Muscle layer of duodenum (tissue), 2 donors: ENCODE measurements at regions not wholly inside any gene's neighbourhood (a gene's known extent, or its start where the extent isn't known, plus 50 kb on each side); places are given as distances from the start of the nearest gene placed in this dataset.

Experiments used
- H3K27ac ChIP-seq: one replicate; pipeline ENCODE4 v1.7.0; 2013; ENCODE audit warnings: mild to moderate bottlenecking, low read length
- H3K27me3 ChIP-seq: one replicate; pipeline ENCODE4 v1.7.0; 2013; ENCODE audit warnings: low read depth, mild to moderate bottlenecking, control low read depth, low read length
- H3K36me3 ChIP-seq, 2 donors: one replicate each; pipeline ENCODE4 v1.7.0; 2013; ENCODE audit warnings: low read length in 2 of 2, control low read depth in 1 of 2, mild to moderate bottlenecking in 1 of 2; ENCODE audit not compliant: insufficient read depth in 2 of 2, control insufficient read depth in 1 of 2
- H3K4me1 ChIP-seq, 2 donors: one replicate each; pipeline ENCODE4 v1.7.0; 2013; ENCODE audit warnings: low read length in 2 of 2, mild to moderate bottlenecking in 2 of 2, control low read depth in 1 of 2, moderate library complexity in 1 of 2; ENCODE audit not compliant: insufficient read depth in 2 of 2, control insufficient read depth in 1 of 2
- H3K4me3 ChIP-seq, 2 donors: one replicate each; pipeline ENCODE4 v1.7.0; 2013; ENCODE audit warnings: low read length in 2 of 2, low read depth in 1 of 2, mild to moderate bottlenecking in 1 of 2
- H3K9me3 ChIP-seq, 2 donors: one replicate each; pipeline ENCODE4 v1.7.0; 2013; ENCODE audit warnings: low read length in 2 of 2, control low read depth in 1 of 2, mild to moderate bottlenecking in 1 of 2; ENCODE audit not compliant: control insufficient read depth in 1 of 2
- donor health status: healthy.

DNA sequence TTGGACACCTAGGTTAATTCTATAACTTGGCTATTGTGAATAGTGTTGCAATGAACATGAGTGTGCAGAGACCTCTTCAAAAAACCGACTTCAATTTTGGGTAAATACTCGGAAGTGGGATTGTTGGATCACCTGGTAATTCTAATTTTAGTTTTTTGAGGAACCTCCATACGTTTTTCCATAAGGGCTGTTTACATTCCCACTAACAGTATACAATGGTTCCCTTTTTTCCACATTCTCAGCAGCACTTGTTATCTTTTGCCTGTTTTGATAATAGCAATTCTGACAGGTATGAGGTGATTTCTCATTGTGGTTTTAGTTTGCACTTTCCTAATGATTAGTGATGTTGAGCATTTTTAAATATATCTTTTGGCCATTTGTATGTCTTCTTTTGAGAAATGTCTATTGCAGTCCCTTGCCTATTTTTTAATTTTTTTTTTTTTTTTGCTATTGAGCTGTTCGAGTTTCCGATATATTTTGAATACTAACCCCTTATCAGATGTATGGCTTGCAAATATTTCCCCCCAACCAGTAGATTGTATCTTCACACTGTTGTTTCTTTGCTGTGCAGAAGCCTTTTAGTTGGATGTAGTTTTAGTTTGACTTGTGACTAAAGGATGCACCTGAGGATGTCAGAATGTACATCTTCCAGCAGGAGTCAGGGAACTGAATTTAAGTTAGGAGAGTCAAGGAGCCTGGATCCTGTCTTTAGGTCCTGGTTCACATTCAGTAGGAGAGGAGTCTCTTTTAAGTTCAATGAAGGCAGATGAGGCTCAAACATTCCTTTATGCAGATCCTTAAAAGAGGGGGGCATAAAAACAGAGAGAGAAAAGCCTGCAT, 120.0 kb downstream of the S1PR1 start:
- Histone ChIP-seq H3K27ac (no peak overlapping the region), H3K4me1 (no peaks in the 10 kb centered on the region), H3K27me3 (no peaks in the 10 kb centered on the region), H3K36me3 (no peaks in the 10 kb centered on the region), H3K4me3 (no peak overlapping the region), H3K9me3 (no peaks in the 10 kb centered on the region)

DNA sequence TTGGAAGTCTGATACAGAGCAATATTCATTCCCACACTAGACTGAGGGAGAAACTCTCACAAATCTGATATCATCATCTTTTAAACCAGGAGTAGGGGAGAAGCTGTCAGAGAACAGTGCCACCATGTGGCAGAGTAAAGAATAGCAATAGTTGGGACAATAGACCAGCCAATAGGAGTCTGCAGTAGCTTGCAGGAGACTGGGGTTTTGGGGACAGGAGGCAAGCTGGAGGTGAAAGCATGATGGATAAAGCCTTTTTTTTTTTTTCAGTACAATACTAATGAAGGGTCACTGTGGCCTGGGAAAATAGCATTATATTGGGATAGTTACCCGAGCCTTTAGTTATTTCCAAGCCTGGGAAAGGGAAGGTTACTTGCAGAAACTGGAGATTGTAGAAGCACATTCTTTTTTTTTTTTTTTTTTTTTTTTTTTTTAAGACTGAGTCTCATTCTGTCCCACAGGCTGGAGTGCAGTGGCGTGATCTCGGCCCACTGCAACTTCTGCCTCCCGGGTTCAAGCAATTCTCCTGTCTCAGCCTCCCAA, 120.7 kb downstream of the S1PR1 start:
- no peak overlapping the region for H3K4me3 ChIP-seq
- no peaks in the 10 kb centered on the region for H3K36me3 ChIP-seq
- H3K4me1 ChIP-seq = no peaks in the 10 kb centered on the region
- no peak overlapping the region for H3K27ac ChIP-seq
- H3K27me3 ChIP-seq = no peaks in the 10 kb centered on the region
- no peaks in the 10 kb centered on the region for H3K9me3 ChIP-seq

DNA sequence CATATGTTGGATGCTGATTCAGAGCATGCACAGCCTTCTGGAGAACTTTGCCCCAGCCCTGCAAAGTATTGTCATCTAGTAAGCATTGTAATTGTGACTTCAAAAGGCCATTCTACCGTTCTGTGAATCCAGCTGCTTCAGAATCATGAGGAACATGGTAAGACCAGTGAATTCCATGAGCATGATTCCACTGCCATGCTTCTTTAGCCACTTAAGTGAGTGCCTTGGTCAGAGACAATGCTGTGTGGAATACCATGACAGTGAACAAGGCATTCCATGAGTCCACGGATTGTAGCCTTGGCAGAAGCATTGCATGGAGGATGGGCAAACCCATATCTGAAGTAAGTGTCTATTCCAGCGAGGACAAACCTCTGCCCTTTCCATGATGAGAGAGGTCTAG, 123.7 kb downstream of the S1PR1 start:
- no peak overlapping the region for H3K27ac ChIP-seq
- H3K9me3 ChIP-seq = no peaks in the 10 kb centered on the region
- H3K4me3 ChIP-seq = no peak overlapping the region
- no peaks in the 10 kb centered on the region for H3K27me3 ChIP-seq
- H3K4me1 ChIP-seq = no peaks in the 10 kb centered on the region
- no peaks in the 10 kb centered on the region for H3K36me3 ChIP-seq

DNA sequence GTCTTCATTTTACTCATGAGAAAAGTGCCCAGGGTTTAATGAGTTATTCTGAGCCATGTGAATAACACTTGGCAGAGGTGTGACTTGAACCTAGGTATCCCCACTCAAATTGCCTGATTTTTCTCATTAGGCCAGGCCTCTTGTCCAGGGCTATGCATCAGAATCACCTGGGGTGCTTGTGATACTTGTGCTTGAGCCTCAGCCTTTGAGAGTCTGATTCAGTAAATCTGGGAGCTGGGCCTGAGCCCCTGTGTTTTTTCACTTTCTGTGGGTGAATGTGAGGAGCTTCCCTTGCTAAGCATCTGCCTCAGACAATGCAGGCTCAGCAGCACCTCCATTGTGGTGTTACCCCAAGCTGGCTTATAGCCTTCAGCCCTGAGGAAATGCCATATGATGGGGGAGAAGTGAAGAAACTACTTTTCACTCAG, 127.1 kb downstream of the S1PR1 start:
- no peak overlapping the region for H3K4me3 ChIP-seq
- H3K9me3 ChIP-seq = no peaks in the 10 kb centered on the region
- no peaks in the 10 kb centered on the region for H3K36me3 ChIP-seq
- no peaks in the 10 kb centered on the region for H3K27me3 ChIP-seq
- H3K27ac ChIP-seq = no peak overlapping the region
- no peaks in the 10 kb centered on the region for H3K4me1 ChIP-seq

DNA sequence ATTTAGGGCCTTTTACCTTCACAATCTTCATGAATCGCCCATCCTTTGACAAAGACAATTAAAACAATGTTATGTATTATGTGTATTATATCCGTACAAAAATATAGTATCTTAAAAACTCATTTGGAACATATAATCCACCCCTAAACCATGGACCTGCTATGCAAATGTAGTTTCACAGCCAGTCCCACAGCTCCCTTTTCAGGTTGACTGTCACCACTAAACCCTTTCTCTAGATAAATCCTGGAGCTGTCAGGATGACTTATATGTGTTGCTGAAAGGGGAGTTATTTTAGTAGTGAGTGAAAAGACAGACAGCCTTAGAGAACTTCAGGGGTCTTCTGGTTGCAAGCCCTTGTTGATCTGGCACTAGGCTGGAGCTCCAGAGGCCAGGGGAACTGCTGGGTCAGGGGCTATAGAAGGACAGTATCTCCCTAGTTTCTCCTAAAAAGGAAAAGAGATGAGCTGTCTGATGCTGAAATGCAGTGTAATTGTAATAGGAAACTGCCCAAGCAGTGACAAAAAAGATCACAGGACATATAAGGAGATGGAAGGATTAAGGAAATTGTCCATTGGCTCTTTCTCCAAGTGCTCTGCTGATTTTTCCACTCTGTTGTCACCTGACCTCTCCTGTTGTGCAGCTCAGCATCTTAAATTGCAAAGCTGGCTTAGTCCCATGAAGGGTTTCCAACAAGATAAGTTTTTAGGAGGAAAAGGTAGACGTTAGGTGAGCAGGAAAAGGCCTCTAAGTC, 127.7 kb downstream of the S1PR1 start:
- Histone ChIP-seq H3K27me3 (no peaks in the 10 kb centered on the region), H3K27ac (no peak overlapping the region), H3K9me3 (no peaks in the 10 kb centered on the region), H3K36me3 (no peaks in the 10 kb centered on the region), H3K4me3 (no peak overlapping the region), H3K4me1 (no peaks in the 10 kb centered on the region)

DNA sequence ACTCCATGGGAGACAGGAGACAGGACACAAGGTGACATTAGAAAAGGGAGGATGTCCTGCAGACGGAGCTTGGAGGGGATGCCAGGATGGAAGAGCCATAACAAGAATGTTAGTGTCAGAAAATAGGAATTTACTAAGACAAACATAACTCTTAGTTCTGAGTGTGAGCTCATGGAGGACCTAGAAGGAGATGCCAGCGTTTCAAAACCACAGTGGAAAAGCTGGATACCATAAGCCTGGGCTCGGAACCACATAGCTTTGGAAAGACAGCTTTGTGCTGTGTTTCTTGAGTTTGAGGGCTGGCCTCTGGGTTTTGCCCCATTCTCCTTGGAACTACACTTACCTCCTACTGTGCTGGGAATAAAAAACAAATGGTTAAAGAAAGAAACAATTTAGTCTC, 128.4 kb downstream of the S1PR1 start:
- H3K4me3 ChIP-seq = no peak overlapping the region
- no peaks in the 10 kb centered on the region for H3K36me3 ChIP-seq
- no peaks in the 10 kb centered on the region for H3K9me3 ChIP-seq
- H3K27me3 ChIP-seq = no peaks in the 10 kb centered on the region
- H3K27ac ChIP-seq = no peak overlapping the region
- no peaks in the 10 kb centered on the region for H3K4me1 ChIP-seq

DNA sequence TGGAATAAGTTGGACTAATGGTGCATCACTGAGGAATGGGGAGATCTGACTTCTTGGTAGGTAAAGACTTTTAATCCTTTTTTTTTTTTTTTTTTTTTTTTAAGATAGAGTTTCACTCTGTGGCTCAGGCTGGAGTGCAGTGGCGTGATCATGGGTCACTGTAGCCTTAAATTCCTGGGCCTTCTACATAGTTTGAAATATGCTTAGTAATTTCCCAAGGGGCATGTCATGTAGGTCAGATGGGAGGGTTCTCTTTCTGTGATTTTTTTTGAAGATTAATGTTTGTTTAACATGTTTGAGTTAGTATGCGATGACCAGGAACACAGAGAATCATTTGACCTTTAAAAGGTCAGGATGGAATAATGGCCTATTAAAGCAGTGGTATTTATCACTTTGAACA, 129.1 kb downstream of the S1PR1 start:
- no peaks in the 10 kb centered on the region for H3K27me3 ChIP-seq
- H3K4me3 ChIP-seq = no peak overlapping the region
- H3K4me1 ChIP-seq = no peaks in the 10 kb centered on the region
- no peaks in the 10 kb centered on the region for H3K9me3 ChIP-seq
- H3K36me3 ChIP-seq = no peaks in the 10 kb centered on the region
- no peak overlapping the region for H3K27ac ChIP-seq

DNA sequence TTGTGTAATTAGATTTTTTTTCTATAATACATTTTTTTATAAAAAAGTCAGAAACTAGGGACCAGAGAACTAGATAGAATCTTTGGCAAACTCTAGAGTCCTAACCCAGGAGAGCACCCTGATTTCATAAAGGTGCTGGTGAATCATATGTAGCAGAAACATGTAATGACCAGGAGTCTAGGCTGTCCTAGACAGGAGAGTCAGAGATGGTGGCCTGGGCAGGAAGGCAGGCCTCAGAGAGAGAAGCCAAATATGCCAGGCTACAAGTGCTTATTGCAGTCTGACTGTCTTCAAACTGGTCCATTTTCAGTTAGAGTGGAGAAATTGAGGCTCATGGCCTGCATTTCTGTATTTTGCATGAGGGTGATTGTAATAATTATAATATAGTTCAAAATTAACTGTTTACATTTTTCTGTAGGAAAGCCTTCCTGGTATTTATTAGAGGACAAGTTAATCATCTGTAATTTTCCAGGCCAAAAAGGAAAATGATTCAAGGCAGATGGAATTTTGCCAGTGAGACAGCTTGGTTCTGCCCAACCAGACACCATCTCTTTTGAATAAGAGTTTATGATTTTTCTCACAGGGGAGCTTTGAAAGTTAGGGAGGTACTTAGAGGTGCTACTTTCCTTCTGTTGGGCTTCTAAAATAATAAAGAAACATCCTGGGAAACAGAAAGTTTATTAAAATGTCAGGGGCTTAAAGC, 129.8 kb downstream of the S1PR1 start:
- no peaks in the 10 kb centered on the region for H3K4me1 ChIP-seq
- no peak overlapping the region for H3K4me3 ChIP-seq
- H3K36me3 ChIP-seq = no peaks in the 10 kb centered on the region
- H3K9me3 ChIP-seq = no peaks in the 10 kb centered on the region
- no peak overlapping the region for H3K27ac ChIP-seq
- no peaks in the 10 kb centered on the region for H3K27me3 ChIP-seq

DNA sequence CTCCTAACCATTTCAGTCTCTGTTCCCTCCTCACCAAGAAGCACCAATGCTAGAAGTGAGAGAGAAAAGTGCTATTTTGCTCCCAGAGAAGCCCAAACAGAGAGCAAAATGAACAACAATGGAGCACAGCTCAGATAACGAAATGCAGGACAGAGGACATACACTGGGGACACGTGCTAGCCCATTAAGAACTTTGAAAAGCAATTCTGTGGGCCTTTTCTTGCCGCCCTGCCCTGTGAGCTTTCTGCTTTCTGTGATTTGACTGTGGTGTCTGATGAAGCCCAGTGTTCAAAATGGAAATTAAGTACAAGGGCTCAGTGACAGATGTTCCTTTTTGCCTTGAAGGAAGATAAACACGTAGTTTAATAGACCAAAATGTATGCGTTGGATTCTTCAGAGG, 130.8 kb downstream of the S1PR1 start:
- no peaks in the 10 kb centered on the region for H3K36me3 ChIP-seq
- H3K4me3 ChIP-seq = no peak overlapping the region
- H3K4me1 ChIP-seq = no peaks in the 10 kb centered on the region
- no peak overlapping the region for H3K27ac ChIP-seq
- H3K27me3 ChIP-seq = no peaks in the 10 kb centered on the region
- H3K9me3 ChIP-seq = no peaks in the 10 kb centered on the region

DNA sequence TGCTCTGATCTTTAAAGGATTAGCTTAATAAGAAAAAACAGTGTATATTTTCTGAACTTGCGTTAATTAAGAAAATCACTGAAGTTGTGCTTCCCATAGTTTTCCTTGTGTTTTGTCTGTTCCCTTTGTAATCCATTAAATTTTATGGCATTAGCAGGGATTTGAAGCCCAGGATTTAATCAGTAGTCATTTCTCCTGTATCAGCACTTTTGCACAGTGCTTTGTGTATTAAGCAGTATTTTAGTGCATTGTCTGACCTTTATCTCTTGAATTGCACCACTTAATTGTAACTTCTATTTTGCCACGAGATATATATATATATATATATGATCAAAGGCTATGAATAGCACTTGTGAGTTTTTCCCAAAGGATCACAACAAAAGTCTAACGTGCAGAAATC, 133.7 kb downstream of the S1PR1 start:
- no peaks in the 10 kb centered on the region for H3K27me3 ChIP-seq
- no peaks in the 10 kb centered on the region for H3K36me3 ChIP-seq
- no peak overlapping the region for H3K4me3 ChIP-seq
- no peak overlapping the region for H3K27ac ChIP-seq
- H3K4me1 ChIP-seq = no peaks in the 10 kb centered on the region
- H3K9me3 ChIP-seq = no peaks in the 10 kb centered on the region

DNA sequence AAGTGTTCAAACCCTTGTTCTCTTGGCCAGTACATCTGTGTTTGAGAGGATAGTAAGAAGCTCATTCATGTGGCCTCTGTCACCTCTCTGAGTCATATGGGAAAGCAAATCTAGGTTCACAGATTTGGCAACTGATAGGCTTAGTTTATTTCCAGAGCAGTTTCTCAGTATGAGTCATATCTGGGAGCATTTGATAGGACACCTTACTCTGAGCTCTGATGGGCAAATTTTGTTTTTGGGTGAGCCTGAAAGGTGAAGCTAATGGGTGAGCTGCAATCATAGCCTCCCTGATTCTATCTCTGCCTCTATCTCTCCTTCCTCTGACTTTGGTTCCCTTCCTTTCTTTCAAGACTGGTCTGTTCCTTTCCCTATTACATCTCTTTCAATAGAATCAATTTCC, 134.4 kb downstream of the S1PR1 start:
- Histone ChIP-seq H3K27me3 (no peaks in the 10 kb centered on the region), H3K4me1 (no peaks in the 10 kb centered on the region), H3K4me3 (no peak overlapping the region), H3K36me3 (no peaks in the 10 kb centered on the region), H3K9me3 (no peaks in the 10 kb centered on the region), H3K27ac (no peak overlapping the region)
